Peyer's patch (tissue), 4 donors: ENCODE measurements at regions not wholly inside any gene's neighbourhood (a gene's known extent, or its start where the extent isn't known, plus 50 kb on each side); places are given as distances from the start of the nearest gene placed in this dataset.
"Not testable (repeated sequence)": the region's sequence is repeated elsewhere in the genome, so short reads cannot be mapped to it uniquely, and the experiment has no call there.

Experiments
- DNase-seq, 3 donors: peaks; one replicate each; pipeline ENCODE4 v3.0.0-alpha.2; 2017 to 2019
- H3K27ac ChIP-seq, 4 donors: fragments of 200-600 bp; sonication (generic); one replicate each; pipeline ENCODE4 v1.5.1; 2016 to 2019
- H3K27me3 ChIP-seq, 2 donors: fragments of 200-600 bp; sonication (generic); one replicate each; pipeline ENCODE4 v1.5.1; 2019
- H3K36me3 ChIP-seq, 3 donors: fragments of 200-600 bp; sonication (generic); one replicate each; pipeline ENCODE4 v1.5.1; 2016 to 2019
- H3K4me1 ChIP-seq, 4 donors: fragments of 200-600 bp; sonication (generic); one replicate each; pipeline ENCODE4 v1.5.1; 2016 to 2019
- H3K4me3 ChIP-seq, 4 donors: fragments of 200-600 bp; sonication (generic); 1 replicate in 3 of 4; 2 replicates in 1 of 4; pipeline ENCODE4 v1.5.1; 2016 to 2019; ENCODE audit warnings: mild to moderate bottlenecking in 1 of 4
- H3K9me3 ChIP-seq, 4 donors: fragments of 200-600 bp; sonication (generic); one replicate each; pipeline ENCODE4 v1.5.1; 2016 to 2019; ENCODE audit warnings: mild to moderate bottlenecking in 1 of 4
- POLR2A ChIP-seq, 2 donors: fragments of 450-650 bp; IDR thresholded peaks; one replicate each; pipeline ENCODE4 v1.5.1; 2017; ENCODE audit warnings: antibody characterized with exemption in 2 of 2, mild to moderate bottlenecking in 2 of 2, moderate library complexity in 2 of 2
- TF ChIP-seq, protein P1 (sequence below), 6 experiments: fragments of 450-650 bp in 4 of 6; fragments of 200-600 bp in 2 of 6; sonication (generic) in 1 of 6; IDR thresholded peaks; one replicate each; pipeline ENCODE4 v1.5.1; 2017 to 2019; ENCODE audit warnings: antibody characterized with exemption in 6 of 6, mild to moderate bottlenecking in 3 of 6, moderate library complexity in 1 of 6

DNA sequence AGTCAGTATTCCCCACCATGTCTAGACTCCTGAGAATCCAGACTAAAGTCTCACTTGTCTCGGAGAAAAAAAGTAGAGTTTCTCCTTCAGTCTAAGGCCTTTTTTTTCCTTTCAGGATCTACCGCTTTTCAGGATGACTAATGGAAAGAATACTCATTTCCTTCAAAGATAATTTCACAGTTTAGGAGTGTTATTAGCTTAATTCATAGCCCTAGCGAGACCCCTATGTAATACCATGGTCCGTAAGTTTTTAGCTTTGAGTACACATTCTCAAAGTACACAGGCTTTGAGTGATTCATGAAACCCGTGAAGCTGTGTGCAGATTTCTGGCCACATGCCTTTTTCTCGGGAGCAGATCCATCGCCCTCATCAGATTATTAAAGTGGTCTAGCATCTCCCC, 133.1 kb downstream of the SOX4 start:
- no peaks in the 10 kb centered on the region for H3K36me3 ChIP-seq
- no peak overlapping the region for H3K4me3 ChIP-seq
- no peaks in the 10 kb centered on the region for H3K27me3 ChIP-seq
- H3K4me1 ChIP-seq, result no peaks in the 10 kb centered on the region
- no peak overlapping the region for H3K27ac ChIP-seq
- H3K9me3 ChIP-seq, result no peaks in the 10 kb centered on the region
- no peak for TF ChIP-seq POLR2A (IDR thresholded peaks at IDR 0.05)
- TF ChIP-seq, protein P1, sequence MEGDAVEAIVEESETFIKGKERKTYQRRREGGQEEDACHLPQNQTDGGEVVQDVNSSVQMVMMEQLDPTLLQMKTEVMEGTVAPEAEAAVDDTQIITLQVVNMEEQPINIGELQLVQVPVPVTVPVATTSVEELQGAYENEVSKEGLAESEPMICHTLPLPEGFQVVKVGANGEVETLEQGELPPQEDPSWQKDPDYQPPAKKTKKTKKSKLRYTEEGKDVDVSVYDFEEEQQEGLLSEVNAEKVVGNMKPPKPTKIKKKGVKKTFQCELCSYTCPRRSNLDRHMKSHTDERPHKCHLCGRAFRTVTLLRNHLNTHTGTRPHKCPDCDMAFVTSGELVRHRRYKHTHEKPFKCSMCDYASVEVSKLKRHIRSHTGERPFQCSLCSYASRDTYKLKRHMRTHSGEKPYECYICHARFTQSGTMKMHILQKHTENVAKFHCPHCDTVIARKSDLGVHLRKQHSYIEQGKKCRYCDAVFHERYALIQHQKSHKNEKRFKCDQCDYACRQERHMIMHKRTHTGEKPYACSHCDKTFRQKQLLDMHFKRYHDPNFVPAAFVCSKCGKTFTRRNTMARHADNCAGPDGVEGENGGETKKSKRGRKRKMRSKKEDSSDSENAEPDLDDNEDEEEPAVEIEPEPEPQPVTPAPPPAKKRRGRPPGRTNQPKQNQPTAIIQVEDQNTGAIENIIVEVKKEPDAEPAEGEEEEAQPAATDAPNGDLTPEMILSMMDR (IDR thresholded peaks at IDR 0.05), result no peak
- DNase-seq, result no peak

- no peaks in the 10 kb centered on the region for H3K9me3 ChIP-seq
- no peaks in the 10 kb centered on the region for H3K4me1 ChIP-seq
- H3K27me3 ChIP-seq, result no peaks in the 10 kb centered on the region
- no peak overlapping the region for H3K4me3 ChIP-seq
- TF ChIP-seq, protein P1 (IDR thresholded peaks at IDR 0.05), result no peak
- no peak for TF ChIP-seq POLR2A (IDR thresholded peaks at IDR 0.05)
- no peaks in the 10 kb centered on the region for H3K36me3 ChIP-seq
- DNase-seq, result no peak
- no peak overlapping the region for H3K27ac ChIP-seq
These were observed 134.6 kb downstream of the SOX4 start for GRCh38 chr6:21728141-21728540.

- no peak for TF ChIP-seq POLR2A (IDR thresholded peaks at IDR 0.05)
- TF ChIP-seq, protein P1 (IDR thresholded peaks at IDR 0.05), result no peak
- H3K9me3 ChIP-seq, result no peaks in the 10 kb centered on the region
- H3K27me3 ChIP-seq, result no peaks in the 10 kb centered on the region
- no peak overlapping the region for H3K4me3 ChIP-seq
- no peaks in the 10 kb centered on the region for H3K36me3 ChIP-seq
- DNase-seq, result no peak
- H3K27ac ChIP-seq, result no peak overlapping the region
- no peaks in the 10 kb centered on the region for H3K4me1 ChIP-seq
These were observed 135.9 kb downstream of the SOX4 start for GRCh38 chr6:21729431-21729830.

DNA sequence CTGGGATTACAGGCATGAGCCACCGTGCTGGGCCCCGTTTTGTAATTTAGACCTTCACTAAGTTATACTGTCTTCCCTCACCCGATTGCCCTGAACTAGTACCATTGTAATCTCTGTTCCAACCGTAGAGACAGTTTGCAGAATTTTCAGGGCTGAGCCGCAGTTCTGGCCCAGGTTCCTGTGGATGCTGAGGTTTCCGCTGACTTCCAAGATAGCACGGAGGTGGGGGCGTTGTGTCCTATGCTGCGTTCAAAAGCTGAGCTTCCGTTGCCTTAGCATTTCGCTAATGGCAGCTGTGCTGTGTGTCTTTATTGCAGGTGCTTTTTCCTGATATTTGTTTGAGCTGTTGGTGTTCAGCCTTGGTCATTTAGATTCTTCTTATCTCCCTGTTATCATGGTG, 137.0 kb downstream of the SOX4 start:
- H3K27ac ChIP-seq, result no peak overlapping the region
- DNase-seq, result no peak
- no peaks in the 10 kb centered on the region for H3K4me1 ChIP-seq
- H3K27me3 ChIP-seq, result no peaks in the 10 kb centered on the region
- H3K9me3 ChIP-seq, result no peaks in the 10 kb centered on the region
- H3K36me3 ChIP-seq, result no peaks in the 10 kb centered on the region
- no peak for TF ChIP-seq POLR2A (IDR thresholded peaks at IDR 0.05)
- TF ChIP-seq, protein P1 (IDR thresholded peaks at IDR 0.05), result no peak
- H3K4me3 ChIP-seq, result no peak overlapping the region

DNA sequence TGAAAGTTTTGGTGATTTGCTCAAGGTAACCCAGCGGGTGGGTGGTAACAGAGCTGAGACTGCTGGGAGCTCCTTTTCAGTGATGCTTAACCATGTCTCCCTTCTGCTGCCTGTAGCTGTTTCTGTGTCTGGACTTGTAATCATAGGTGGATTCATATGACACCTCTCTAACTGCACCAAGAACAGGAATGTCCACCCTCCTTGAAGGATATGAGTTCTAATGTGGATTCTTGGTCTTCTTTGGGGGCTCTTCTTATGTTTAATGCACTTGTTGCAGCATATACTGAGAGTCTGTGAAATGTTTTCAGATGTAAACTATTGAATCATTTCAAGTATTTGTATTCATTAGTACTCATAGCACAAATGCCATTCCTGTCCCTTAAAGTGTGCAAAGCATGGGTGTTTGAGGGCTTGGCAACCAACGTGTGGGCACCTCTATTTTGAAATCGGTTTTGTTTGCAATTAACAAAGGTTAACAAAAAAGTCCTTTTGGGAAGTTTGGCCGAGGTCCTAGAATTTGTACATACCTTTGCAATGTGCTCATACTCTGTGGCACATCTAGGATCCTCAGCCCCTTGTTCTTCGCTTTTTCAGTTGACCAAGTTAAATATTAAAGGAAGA, 138.0 kb downstream of the SOX4 start:
- DNase-seq, result no peak
- Histone ChIP-seq H3K27ac (no peak overlapping the region), H3K4me3 (no peak overlapping the region), H3K27me3 (no peaks in the 10 kb centered on the region), H3K36me3 (no peaks in the 10 kb centered on the region), H3K4me1 (no peaks in the 10 kb centered on the region), H3K9me3 (no peaks in the 10 kb centered on the region)
- TF ChIP-seq, protein P1 (IDR thresholded peaks at IDR 0.05), result no peak
- TF ChIP-seq POLR2A (IDR thresholded peaks at IDR 0.05), result no peak

DNA sequence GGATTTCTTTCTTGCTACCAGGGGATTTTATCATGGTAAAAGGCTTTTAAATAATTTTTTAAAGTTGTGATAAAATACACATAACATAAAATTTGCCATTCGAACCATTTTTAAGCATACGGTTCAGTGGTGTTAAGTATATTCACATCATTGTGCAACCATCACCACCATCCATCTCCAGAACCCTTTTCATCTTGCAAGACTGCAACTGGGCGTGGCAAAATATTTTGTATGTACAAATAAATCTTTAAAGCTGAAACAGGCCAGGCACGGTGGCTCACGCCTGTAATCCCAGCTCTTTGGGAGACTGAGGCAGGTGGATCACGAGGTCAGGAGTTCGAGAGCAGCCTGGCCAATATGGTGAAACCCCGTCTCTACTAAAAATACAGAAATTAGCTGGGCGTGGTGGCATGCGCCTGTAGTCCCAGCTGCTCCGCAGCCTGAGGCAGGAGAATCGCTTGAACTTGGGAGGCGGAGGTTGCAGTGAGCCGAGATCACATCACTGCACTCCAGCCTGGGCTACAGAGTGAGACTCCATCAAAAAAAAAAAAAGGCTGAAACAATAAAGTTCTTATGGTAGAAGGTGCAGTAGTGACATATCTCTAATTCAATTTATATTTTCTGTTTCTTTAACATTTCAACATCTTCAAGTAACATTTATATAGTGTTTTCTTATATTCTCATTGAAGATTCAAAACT, 138.6 kb downstream of the SOX4 start:
- H3K27ac ChIP-seq, result peak overlapping the region in 1 of 4 donors; percentile 39
- DNase-seq, H3K9me3 ChIP-seq, H3K4me1 ChIP-seq, H3K27me3 ChIP-seq, H3K36me3 ChIP-seq, H3K4me3 ChIP-seq: not testable (repeated sequence)
